Breast epithelium (tissue), 4 donors: ENCODE measurements at regions not wholly inside any gene's neighbourhood (a gene's known extent, or its start where the extent isn't known, plus 50 kb on each side); places are given as distances from the start of the nearest gene placed in this dataset.

Experiments
- DNase-seq, 2 donors: peaks; one replicate each; pipeline ENCODE4 v3.0.0-alpha.2; 2019; ENCODE audit warnings: low spot score in 2 of 2
- H3K27ac ChIP-seq, 2 donors: fragments of 200-600 bp; sonication (generic) in 1 of 2; one replicate each; pipeline ENCODE4 v1.5.1; 2016 to 2019; ENCODE audit warnings: mild to moderate bottlenecking in 1 of 2
- H3K27me3 ChIP-seq, 2 donors: fragments of 200-600 bp; sonication (generic) in 1 of 2; one replicate each; pipeline versions ENCODE4 v1.5.1 to v1.6.0; 2017 to 2019; ENCODE audit warnings: control low read depth in 1 of 2, mild to moderate bottlenecking in 1 of 2
- H3K36me3 ChIP-seq: fragments of 200-600 bp; one replicate; pipeline ENCODE4 v1.5.1; 2019
- H3K4me1 ChIP-seq, 2 donors: fragments of 200-600 bp; sonication (generic); one replicate each; pipeline ENCODE4 v1.5.1; 2016 to 2019; ENCODE audit warnings: control low read depth in 1 of 2
- H3K4me3 ChIP-seq, 3 donors: fragments of 200-600 bp; sonication (generic); 1 replicate in 2 of 3; 2 replicates in 1 of 3; pipeline ENCODE4 v1.5.1; 2016 to 2019; ENCODE audit warnings: mild to moderate bottlenecking in 3 of 3, moderate library complexity in 2 of 3
- H3K9me3 ChIP-seq, 2 donors: fragments of 200-600 bp; sonication (generic) in 1 of 2; one replicate each; pipeline ENCODE4 v1.5.1; 2016 to 2019; ENCODE audit warnings: control low read depth in 1 of 2
- CTCF ChIP-seq, 3 donors: fragments of 450-650 bp; IDR thresholded peaks; one replicate each; pipeline ENCODE4 v1.5.1; 2016 to 2017; ENCODE audit warnings: antibody characterized with exemption in 3 of 3, mild to moderate bottlenecking in 3 of 3, moderate library complexity in 3 of 3
- POLR2A ChIP-seq: fragments of 450-650 bp; IDR thresholded peaks from one replicate; pipeline ENCODE4 v1.6.1; 2016; ENCODE audit warnings: antibody characterized with exemption, mild to moderate bottlenecking, moderate library complexity
- POLR2AphosphoS5 ChIP-seq, 3 donors: sonication (generic); formaldehyde crosslinking; IDR thresholded peaks; one replicate each; pipeline ENCODE4 v1.6.1; 2017; ENCODE audit warnings: antibody characterized with exemption in 3 of 3
- intact Hi-C: fragments of 100-400 bp; cut with DNase I; formaldehyde crosslinking; loops from one replicate; pipeline ENCODE4 v1.15.1; 2023; ENCODE audit warnings: low total_unique reads

GRCh38 chr2:129791712-129792111, 187.8 kb upstream of the RAB6C start:
- Histone ChIP-seq H3K9me3 (no peaks in the 10 kb centered on the region), H3K4me1 (no peaks in the 10 kb centered on the region), H3K4me3 (no peak overlapping the region), H3K36me3 (no peaks in the 10 kb centered on the region), H3K27ac (no peak overlapping the region), H3K27me3 (peaks cover 0 to 8% of the 10 kb centered on the region in 2 donors)
- intact Hi-C loops, result no loop called here
- no peak for DNase-seq
- TF ChIP-seq CTCF (IDR thresholded peaks at IDR 0.05) (no peak), POLR2A (no peak), POLR2AphosphoS5 (IDR thresholded peaks at IDR 0.05) (no peak)

GRCh38 chr2:129793431-129793902, 186.0 kb upstream of the RAB6C start:
- Histone ChIP-seq H3K27me3 (peaks cover 0 to 8% of the 10 kb centered on the region in 2 donors), H3K4me1 (no peaks in the 10 kb centered on the region), H3K27ac (no peak overlapping the region), H3K4me3 (no peak overlapping the region), H3K9me3 (no peaks in the 10 kb centered on the region), H3K36me3 (no peaks in the 10 kb centered on the region)
- TF ChIP-seq POLR2AphosphoS5 (IDR thresholded peaks at IDR 0.05) (no peak), POLR2A (no peak), CTCF (IDR thresholded peaks at IDR 0.05) (no peak)
- intact Hi-C loops, result no loop called here
- no peak for DNase-seq

- Histone ChIP-seq H3K4me3 (no peak overlapping the region), H3K4me1 (no peaks in the 10 kb centered on the region), H3K27me3 (peaks cover 0 to 8% of the 10 kb centered on the region in 2 donors), H3K27ac (no peak overlapping the region), H3K9me3 (no peaks in the 10 kb centered on the region), H3K36me3 (no peaks in the 10 kb centered on the region)
- intact Hi-C loops, result no loop called here
- no peak for TF ChIP-seq POLR2AphosphoS5 (IDR thresholded peaks at IDR 0.05)
- TF ChIP-seq CTCF (IDR thresholded peaks at IDR 0.05), result no peak
- TF ChIP-seq POLR2A, result no peak
- DNase-seq, result no peak
Measured at GRCh38 chr2:129794116-129794515, 185.3 kb upstream of the RAB6C start.

- H3K36me3 ChIP-seq, result no peaks in the 10 kb centered on the region
- H3K27me3 ChIP-seq, result peaks cover 0 to 8% of the 10 kb centered on the region in 2 donors
- no peaks in the 10 kb centered on the region for H3K4me1 ChIP-seq
- TF ChIP-seq POLR2A (no peak), POLR2AphosphoS5 (IDR thresholded peaks at IDR 0.05) (no peak), CTCF (IDR thresholded peaks at IDR 0.05) (no peak)
- no peak for DNase-seq
- H3K9me3 ChIP-seq, result no peaks in the 10 kb centered on the region
- intact Hi-C loops, result no loop called here
- no peak overlapping the region for H3K27ac ChIP-seq
- no peak overlapping the region for H3K4me3 ChIP-seq
Measured at GRCh38 chr2:129794540-129794939, 184.9 kb upstream of the RAB6C start.

- Histone ChIP-seq H3K27ac (no peak overlapping the region), H3K9me3 (no peaks in the 10 kb centered on the region), H3K36me3 (no peaks in the 10 kb centered on the region), H3K4me1 (no peaks in the 10 kb centered on the region), H3K4me3 (no peak overlapping the region), H3K27me3 (peaks cover 0 to 8% of the 10 kb centered on the region in 2 donors)
- DNase-seq, result no peak
- intact Hi-C loops, result no loop called here
- no peak for TF ChIP-seq POLR2AphosphoS5 (IDR thresholded peaks at IDR 0.05)
- no peak for TF ChIP-seq POLR2A
- no peak for TF ChIP-seq CTCF (IDR thresholded peaks at IDR 0.05)
Measured at GRCh38 chr2:129796225-129796624, 183.2 kb upstream of the RAB6C start.
